GM23248 (cell line): ENCODE measurements at regions not wholly inside any gene's neighbourhood (a gene's known extent, or its start where the extent isn't known, plus 50 kb on each side); places are given as distances from the start of the nearest gene placed in this dataset.
"Not testable (repeated sequence)": the region's sequence is repeated elsewhere in the genome, so short reads cannot be mapped to it uniquely, and the experiment has no call there.

ENCODE experiments used
- DNase-seq: peaks from one replicate; pipeline ENCODE4 v3.0.0-alpha.2; 2015
- H2AFZ ChIP-seq: fragments of 200-600 bp; sonication (generic); 2 replicates; pipeline ENCODE4 v1.6.1; 2016; ENCODE audit warnings: antibody characterized with exemption
- H3F3A ChIP-seq: fragments of 200-600 bp; sonication (generic); 2 replicates; pipeline ENCODE4 v1.6.1; 2016; ENCODE audit warnings: mild to moderate bottlenecking, antibody characterized with exemption, mixed run types; ENCODE audit not compliant: insufficient read depth
- H3K27ac ChIP-seq: fragments of 200-600 bp; sonication (generic); 2 replicates; pipeline ENCODE4 v1.5.1; 2016; ENCODE audit warnings: mild to moderate bottlenecking
- H3K27me3 ChIP-seq: fragments of 200-600 bp; sonication (generic); replicated peaks from 2 replicates; pipeline ENCODE4 v1.6.1; 2016; ENCODE audit warnings: mild to moderate bottlenecking; ENCODE audit not compliant: insufficient read depth
- H3K36me3 ChIP-seq: fragments of 200-600 bp; sonication (generic); 2 replicates; pipeline ENCODE4 v1.6.1; 2016; ENCODE audit warnings: low read depth, mild to moderate bottlenecking
- H3K4me1 ChIP-seq: fragments of 200-600 bp; sonication (generic); 2 replicates; pipeline ENCODE4 v1.6.1; 2016; ENCODE audit warnings: mild to moderate bottlenecking; ENCODE audit not compliant: insufficient read depth
- H3K4me2 ChIP-seq: fragments of 200-600 bp; sonication (generic); one replicate; pipeline ENCODE4 v1.6.1; 2016; ENCODE audit warnings: mild to moderate bottlenecking; ENCODE audit not compliant: unreplicated experiment
- H3K4me3 ChIP-seq: fragments of 200-600 bp; sonication (generic); 2 replicates; pipeline ENCODE4 v1.5.1; 2016; ENCODE audit warnings: mild to moderate bottlenecking
- H3K79me2 ChIP-seq: fragments of 200-600 bp; sonication (generic); 2 replicates; pipeline ENCODE4 v1.6.1; 2016; ENCODE audit warnings: mild to moderate bottlenecking; ENCODE audit not compliant: insufficient read depth
- H3K9ac ChIP-seq: fragments of 200-600 bp; sonication (generic); 2 replicates; pipeline ENCODE4 v1.6.1; 2016; ENCODE audit warnings: mild to moderate bottlenecking
- H3K9me2 ChIP-seq: fragments of 200-600 bp; sonication (generic); 2 replicates; pipeline ENCODE4 v1.6.1; 2016; ENCODE audit warnings: mixed run types, mild to moderate bottlenecking, moderate library complexity; ENCODE audit not compliant: insufficient read depth
- H3K9me3 ChIP-seq: fragments of 200-600 bp; sonication (generic); one replicate; pipeline ENCODE4 v1.6.1; 2017; ENCODE audit warnings: low read depth
- H4K20me1 ChIP-seq: fragments of 200-600 bp; sonication (generic); 2 replicates; pipeline ENCODE4 v1.6.0; 2016; ENCODE audit not compliant: insufficient read depth
- EZH2 ChIP-seq: fragments of 200-600 bp; sonication (generic); IDR thresholded peaks from 2 replicates; pipeline ENCODE4 v1.6.1; 2018; ENCODE audit warnings: antibody characterized with exemption, mild to moderate bottlenecking; ENCODE audit not compliant: insufficient read depth, poor library complexity, severe bottlenecking
- EZH2phosphoT487 ChIP-seq: fragments of 200-600 bp; sonication (generic); IDR thresholded peaks from 2 replicates; pipeline ENCODE4 v1.6.1; 2018; ENCODE audit warnings: antibody characterized with exemption, moderate library complexity, mild to moderate bottlenecking, low read depth; ENCODE audit not compliant: insufficient read depth
- WGBS, 2 experiments: methylation state at CpG; one replicate each; pipeline ENCODE4 v1.1.6; 2015 to 2017; ENCODE audit warnings: low lambda C conversion rate in 2 of 2, low coverage in 1 of 2; ENCODE audit errors: missing lambda C conversion rate in 2 of 2; 5-methylcytosine and 5-hydroxymethylcytosine counted together
- in situ Hi-C: fragments of 300-500 bp; cut with MboI; formaldehyde crosslinking; loops from 2 replicates; pipeline ENCODE4 v1.15.0; 2020

- peaks cover 9% of the 10 kb centered on the region; the same call in 1 of the 2 replicates for H3K27me3 ChIP-seq
- in situ Hi-C loops: no loop called here
- DNase-seq: no peak
Measured at GRCh38 chr7:155395176-155395797, 62.6 kb upstream of the EN2 start.

DNA sequence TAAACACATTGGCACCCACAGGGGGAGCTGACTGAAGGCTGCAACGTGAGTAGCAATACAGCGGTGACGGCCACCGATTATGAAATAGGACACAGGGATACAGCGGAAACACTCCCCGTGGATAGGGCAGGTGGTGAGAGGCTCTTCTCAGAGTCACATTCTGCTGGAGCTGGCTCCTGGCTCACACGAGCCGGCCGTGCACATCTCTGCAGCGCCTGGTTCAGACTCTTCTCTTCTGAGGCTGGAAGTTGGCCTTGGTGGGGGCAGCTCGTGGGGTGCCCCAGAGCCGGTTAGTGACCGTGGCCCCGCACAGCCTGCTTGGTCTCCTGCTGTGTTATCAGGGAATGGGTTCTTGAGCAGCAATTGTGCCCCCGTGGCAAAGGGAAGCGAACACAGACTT, 61.3 kb upstream of the EN2 start:
- WGBS, 2 experiments: 45 to 56% methylated on average over 16 of the region's 16 CpGs
- no peaks in the 10 kb centered on the region for H3K9me3 ChIP-seq
- in situ Hi-C loops: no loop called here

More at GRCh38 chr7:155395176-155395797, 62.6 kb upstream of the EN2 start:
- Histone ChIP-seq H3K9me2 (no peaks in the 10 kb centered on the region), H3K4me3 (no peak overlapping the region), H3K9me3 (no peaks in the 10 kb centered on the region), H3K4me2 (no peak overlapping the region), H3K79me2 (no peaks in the 10 kb centered on the region), H3K4me1 (no peaks in the 10 kb centered on the region), H3K9ac (no peak overlapping the region), H3F3A (no peaks in the 10 kb centered on the region), H2AFZ (no peak overlapping the region), H3K27ac (no peak overlapping the region), H3K36me3 (no peaks in the 10 kb centered on the region), H4K20me1 (no peaks in the 10 kb centered on the region)
- no peak for TF ChIP-seq EZH2phosphoT487
- TF ChIP-seq EZH2: no peak
- 27 to 34% methylated on average over 17 of the region's 17 CpGs for WGBS, 2 experiments

DNA sequence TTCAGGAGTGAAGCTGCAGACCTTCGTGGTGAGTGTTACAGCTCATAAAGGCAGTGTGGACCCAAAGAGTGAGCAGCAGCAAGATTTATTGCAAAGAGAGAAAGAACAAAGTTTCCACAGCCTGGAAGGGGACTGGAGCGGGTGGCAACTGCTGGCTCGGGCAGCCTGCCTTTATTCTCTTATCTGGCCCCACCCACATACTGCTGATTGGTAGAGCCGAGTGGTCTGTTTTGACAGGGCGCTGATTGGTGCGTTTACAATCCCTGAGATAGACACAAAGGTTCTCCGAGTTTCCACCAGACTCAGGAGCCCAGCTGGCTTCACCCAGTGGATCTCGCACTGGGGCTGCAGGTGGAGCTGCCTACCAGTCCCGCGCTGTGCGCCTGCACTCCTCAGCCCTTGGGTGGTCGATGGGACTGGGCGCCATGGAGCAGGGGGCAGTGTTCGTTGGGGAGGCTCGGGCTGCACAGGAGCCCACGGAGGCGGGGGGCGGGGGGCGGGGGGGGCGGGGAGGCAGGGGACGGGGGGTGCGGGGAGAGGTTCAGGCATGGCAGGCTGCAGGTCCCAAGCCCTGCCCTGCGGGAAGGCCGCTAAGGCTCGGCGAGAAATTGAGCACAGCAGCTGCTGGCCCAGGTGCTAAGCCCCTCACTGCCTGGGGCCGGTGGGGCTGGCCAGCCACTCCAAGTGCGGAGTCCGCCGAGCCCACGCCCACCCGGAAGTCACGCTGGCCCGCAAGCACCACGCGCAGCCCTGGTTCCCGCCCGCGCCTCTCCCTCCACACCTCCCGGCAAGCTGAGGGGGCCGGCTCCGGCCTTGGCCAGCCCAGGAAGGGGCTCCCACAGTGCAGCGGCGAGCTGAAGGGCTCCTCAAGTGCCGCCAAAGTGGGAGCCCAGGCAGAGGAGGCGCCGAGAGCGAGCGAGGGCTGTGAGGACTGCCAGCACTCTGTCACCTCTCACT, 59.9 kb upstream of the EN2 start:
- not testable (repeated sequence) for H3K9me3 ChIP-seq
- WGBS, 2 experiments: 70 to 80% methylated on average over 24 to 34 of the region's 49 CpGs

More for the DNA sequence above, 61.3 kb upstream of the EN2 start:
- H3K27ac ChIP-seq: no peak overlapping the region
- H3K9ac ChIP-seq: no peak overlapping the region
- TF ChIP-seq EZH2phosphoT487 (no peak), EZH2 (no peak)
- DNase-seq: no peak
- H3K36me3 ChIP-seq: no peaks in the 10 kb centered on the region
- H3K4me1 ChIP-seq: no peaks in the 10 kb centered on the region
- no peak overlapping the region for H2AFZ ChIP-seq
- H3K4me3 ChIP-seq: no peak overlapping the region
- no peaks in the 10 kb centered on the region for H3K79me2 ChIP-seq
- H3K4me2 ChIP-seq: no peak overlapping the region
- H3K9me2 ChIP-seq: no peaks in the 10 kb centered on the region
- H3K27me3 ChIP-seq: 0 out of 2 replicates have a peak, but pooled peaks cover 5% of the 10 kb centered on the region
- H3F3A ChIP-seq: no peaks in the 10 kb centered on the region
- no peaks in the 10 kb centered on the region for H4K20me1 ChIP-seq

GRCh38 chr7:155398944-155399343, 59.0 kb upstream of the EN2 start:
- WGBS, 2 experiments: 40 to 44% methylated on average over 12 to 14 of the region's 14 CpGs
- Histone ChIP-seq H3K27me3 (0 out of 2 replicates have a peak, but pooled peaks cover 5% of the 10 kb centered on the region), H3K9ac (no peak overlapping the region), H3K9me3 (no peaks in the 10 kb centered on the region), H3K9me2 (no peaks in the 10 kb centered on the region), H4K20me1 (no peaks in the 10 kb centered on the region), H3K4me3 (no peak overlapping the region), H3K79me2 (no peaks in the 10 kb centered on the region), H3K36me3 (no peaks in the 10 kb centered on the region), H3K4me1 (no peaks in the 10 kb centered on the region), H3K27ac (no peak overlapping the region), H3F3A (no peaks in the 10 kb centered on the region), H3K4me2 (no peak overlapping the region), H2AFZ (no peak overlapping the region)
- TF ChIP-seq EZH2: no peak
- no peak for TF ChIP-seq EZH2phosphoT487
- no peak for DNase-seq
- in situ Hi-C loops: no loop called here

More for the DNA sequence above, 59.9 kb upstream of the EN2 start:
- H3K9me2 ChIP-seq, H3K4me3 ChIP-seq, H2AFZ ChIP-seq, H3K27me3 ChIP-seq, H3K4me2 ChIP-seq, in situ Hi-C loops, H3K27ac ChIP-seq, H4K20me1 ChIP-seq, H3K9ac ChIP-seq, H3K79me2 ChIP-seq, DNase-seq, H3K36me3 ChIP-seq, H3K4me1 ChIP-seq, H3F3A ChIP-seq: not testable (repeated sequence)
